HepG2 (cell line): ENCODE measurements at regions not wholly inside any gene's neighbourhood (a gene's known extent, or its start where the extent isn't known, plus 50 kb on each side); places are given as distances from the start of the nearest gene placed in this dataset.

Experiments used
- ATAC-seq: fragments of 200-7000 bp; cut with Tn5 transposase; 3 replicates; pipeline ENCODE4 v1.9.1; 2020; ENCODE audit warnings: mild to moderate bottlenecking, moderate library complexity
- BruUV-seq: library from RNA; stranded (reverse); fragments of 400-500 nt; replicated peaks from 2 replicates; lab custom pipeline; 2021; lab: Mats Ljungman, UMichigan
- CTCF ChIA-PET: fragments of 300-600 bp; formaldehyde crosslinking; extraction: SDS; loops from one replicate; lab custom pipeline; 2021; ENCODE audit warnings: low total read pairs, inconsistent platforms, low intra/inter-chr PET ratio; lab: Yijun Ruan, JAX
- POLR2A ChIA-PET: fragments of 350-600 bp; sonication (Branson Sonifier 250); formaldehyde crosslinking; loops from one replicate; lab custom pipeline; 2020; ENCODE audit warnings: antibody characterized with exemption, inconsistent platforms; lab: Yijun Ruan, JAX
- DNase-seq: peaks from one replicate; pipeline ENCODE4 v3.0.0-alpha.2; 2015; ENCODE audit warnings: low spot score
- FAIRE-seq: peaks from 3 replicates; lab custom pipeline; 2011; peaks lifted over from hg19 to GRCh38; lab: Jason Lieb, UNC
- H2AFZ ChIP-seq: one replicate; pipeline ENCODE4 v1.6.1; 2011; ENCODE audit warnings: low read length, inconsistent platforms
- H3K27ac ChIP-seq: fragments of 300-600 bp; 3 replicates; pipeline ENCODE4 v1.8.0; 2011; ENCODE audit warnings: mixed run types, mild to moderate bottlenecking, mixed read lengths, low read length, inconsistent platforms; ENCODE audit not compliant: insufficient read depth; ENCODE audit errors: extremely low read length
- H3K27me3 ChIP-seq, 2 experiments: fragments of 200-600 bp in 1 of 2; 2 replicates in 1 of 2; 3 replicates in 1 of 2; pipeline versions ENCODE4 v1.6.0 to v1.8.0; 2011; ENCODE audit warnings: low read length in 2 of 2, mild to moderate bottlenecking in 2 of 2, moderate library complexity in 2 of 2, inconsistent platforms in 1 of 2; ENCODE audit not compliant: insufficient read depth in 2 of 2, control insufficient read depth in 1 of 2
- H3K36me3 ChIP-seq, 2 experiments: fragments of 200-600 bp in 1 of 2; replicated peaks in 1 of 2; 2 replicates in 1 of 2; 3 replicates in 1 of 2; pipeline versions ENCODE4 v1.5.1 to v1.8.0; 2011; ENCODE audit warnings: low read length in 2 of 2, inconsistent platforms in 1 of 2; ENCODE audit not compliant: insufficient read depth in 2 of 2, control insufficient read depth in 1 of 2
- H3K4me1 ChIP-seq: 2 replicates; pipeline ENCODE4 v1.5.1; 2012; ENCODE audit warnings: low read length, inconsistent platforms; ENCODE audit not compliant: insufficient read depth
- H3K4me2 ChIP-seq: 2 replicates; pipeline ENCODE4 v1.6.0; 2011; ENCODE audit warnings: low read depth, low read length, inconsistent platforms
- H3K4me3 ChIP-seq, 3 experiments: fragments of 200-600 bp in 1 of 3; sonication (generic), shearing (Covaris generic) in 1 of 3; replicated peaks in 1 of 3; 2 replicates each; pipeline ENCODE4 v1.5.1; 2011 to 2016; ENCODE audit warnings: low read length in 3 of 3, inconsistent platforms in 2 of 3, low read depth in 2 of 3, mild to moderate bottlenecking in 2 of 3, control low read depth in 1 of 3, mixed read lengths in 1 of 3; ENCODE audit not compliant: insufficient read depth in 1 of 3
- H3K79me2 ChIP-seq: one replicate; pipeline ENCODE4 v1.6.1; 2011; ENCODE audit warnings: low read length, inconsistent platforms; ENCODE audit not compliant: insufficient read depth
- H3K9ac ChIP-seq: 2 replicates; pipeline ENCODE4 v1.6.0; 2011; ENCODE audit warnings: mild to moderate bottlenecking, low read depth, low read length, inconsistent platforms; ENCODE audit not compliant: insufficient read depth
- H3K9me3 ChIP-seq: 2 replicates; pipeline ENCODE4 v1.5.1; 2012; ENCODE audit warnings: mild to moderate bottlenecking, low read length
- H4K20me1 ChIP-seq: 2 replicates; pipeline ENCODE4 v1.6.0; 2011; ENCODE audit warnings: inconsistent platforms, mild to moderate bottlenecking, low read length, moderate library complexity; ENCODE audit not compliant: insufficient read depth
- BRF2 ChIP-seq: sonication (generic); formaldehyde crosslinking; IDR thresholded peaks from 2 replicates; pipeline ENCODE4 v1.8.1; 2022; ENCODE audit warnings: mild to moderate bottlenecking, missing genetic modification reagents
- CREM ChIP-seq, 2 experiments: sonication (generic) in 1 of 2; formaldehyde crosslinking in 1 of 2; IDR thresholded peaks; 2 replicates each; pipeline versions ENCODE4 v1.4.0 to v1.6.1; 2016 to 2020; ENCODE audit warnings: antibody characterized with exemption in 1 of 2, mild to moderate bottlenecking in 1 of 2, missing genetic modification reagents in 1 of 2
- MAFK ChIP-seq, 2 experiments: IDR thresholded peaks in 1 of 2; conservative IDR thresholded peaks in 1 of 2; 2 replicates each; pipeline ENCODE4 v1.6.1; 2011; ENCODE audit warnings: improper control_type of control experiment in 2 of 2, low read length in 2 of 2
- NR2F2 ChIP-seq: IDR thresholded peaks from 2 replicates; pipeline ENCODE4 v1.6.1; 2012; ENCODE audit warnings: low read depth, inconsistent platforms, borderline replicate concordance
- NR3C1 ChIP-seq: sonication (generic); formaldehyde crosslinking; IDR thresholded peaks from 2 replicates; pipeline ENCODE4 v1.4.0; 2020; ENCODE audit warnings: missing genetic modification reagents
- SNAPC2 ChIP-seq: sonication (generic); formaldehyde crosslinking; IDR thresholded peaks from 2 replicates; pipeline ENCODE4 v1.8.1; 2022; ENCODE audit warnings: mild to moderate bottlenecking, missing genetic modification reagents
- SYNCRIP ChIP-seq: fragments of 200-400 bp; formaldehyde crosslinking; IDR thresholded peaks from 2 replicates; pipeline ENCODE4 v1.6.1; 2018; ENCODE audit warnings: mild to moderate bottlenecking, low read depth, low read length; ENCODE audit not compliant: insufficient read depth
- TBL1XR1 ChIP-seq: fragments of 150-350 bp; IDR thresholded peaks from 2 replicates; pipeline ENCODE4 v1.6.1; 2014; ENCODE audit warnings: borderline replicate concordance, low read length; ENCODE audit not compliant: partially characterized antibody
- ZNF224 ChIP-seq: sonication (generic); formaldehyde crosslinking; IDR thresholded peaks from 2 replicates; pipeline ENCODE4 v1.5.0; 2020; ENCODE audit warnings: mild to moderate bottlenecking, missing genetic modification reagents
- ZNF775 ChIP-seq: sonication (generic); formaldehyde crosslinking; IDR thresholded peaks from 2 replicates; pipeline ENCODE4 v1.4.0; 2020; ENCODE audit warnings: missing genetic modification reagents, mild to moderate bottlenecking, moderate library complexity, borderline replicate concordance
- in situ Hi-C: cut with HindIII; loops from 2 replicates; pipeline ENCODE4 v1.10.0; 2017; ENCODE audit warnings: low pct_unique_long_range_greater_than_20kb; ENCODE audit not compliant: extremely low pct_ligation_motif_present
- intact Hi-C: fragments of 100-400 bp; cut with micrococcal nuclease; formaldehyde crosslinking; loops from one replicate; pipeline ENCODE4 v1.10.0; 2022; ENCODE audit not compliant: unreplicated experiment

GRCh38 chr7:22932896-22933295 is 81.0 kb downstream of the HYCC1 start:
- ChIA-PET POLR2A (no interaction called here), CTCF (no interaction called here)
- no peak for DNase-seq
- H3K4me2 ChIP-seq, result no peak overlapping the region
- H3K36me3 ChIP-seq, result no peaks in the 10 kb centered on the region
- no peak for FAIRE-seq
- H3K4me1 ChIP-seq, result no peaks in the 10 kb centered on the region
- H4K20me1 ChIP-seq, result no peaks in the 10 kb centered on the region
- TF ChIP-seq TBL1XR1 (no peak), NR2F2 (no peak), NR3C1 (CRISPR knock-in tag) (no peak), SYNCRIP (no peak), CREM (IDR thresholded peaks at IDR 0.05) (no peak), CREM (CRISPR knock-in tag; IDR thresholded peaks at IDR 0.05) (no peak), SNAPC2 (CRISPR knock-in tag) (no peak), MAFK (conservative IDR thresholded peaks at IDR 0.05 in 1 of 2, IDR thresholded peaks at IDR 0.05 in 1 of 2; ENCODE audit: low read length in 2 of 2) (no peak), BRF2 (no peak), ZNF224 (no peak), ZNF775 (no peak)
- TF ChIP-seq, all 625 proteins: peak for 0
- H3K4me3 ChIP-seq, result no peak overlapping the region
- no peaks in the 10 kb centered on the region for H3K79me2 ChIP-seq
- in situ Hi-C loops, result no loop called here
- H3K9me3 ChIP-seq, result no peaks in the 10 kb centered on the region
- no peak for ATAC-seq
- no peak overlapping the region for H3K27ac ChIP-seq
- intact Hi-C loops, result no loop called here
- H3K9ac ChIP-seq, result no peak overlapping the region
- no peak overlapping the region for H2AFZ ChIP-seq
- no peaks in the 10 kb centered on the region for H3K27me3 ChIP-seq
- BruUV-seq, result no TSS peak
